ENCODE measurements at regions not wholly inside any gene's neighbourhood (a gene's known extent, or its start where the extent isn't known, plus 50 kb on each side); places are given as distances from the start of the nearest gene placed in this dataset.

DNA sequence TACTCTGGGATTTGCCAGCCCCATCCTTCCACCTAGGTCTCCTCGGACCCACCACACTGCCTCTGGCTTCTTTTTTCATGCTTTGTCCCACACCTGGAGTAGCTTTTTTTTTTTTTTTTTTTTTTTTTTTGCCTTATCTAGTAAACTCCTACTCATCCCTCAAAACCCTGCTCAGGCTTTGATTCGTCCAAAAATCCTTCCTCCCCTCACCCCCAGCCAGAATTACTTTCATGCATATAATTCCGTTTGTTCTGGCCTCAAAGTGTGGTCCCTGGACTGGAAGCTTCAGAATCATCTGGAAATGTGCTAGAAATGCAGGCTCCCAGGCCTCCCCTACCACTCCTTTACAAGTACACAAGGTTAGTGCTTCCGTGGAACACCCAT, 320.1 kb downstream of the PTTG2 start:
- TF ChIP-seq, protein P1, sequence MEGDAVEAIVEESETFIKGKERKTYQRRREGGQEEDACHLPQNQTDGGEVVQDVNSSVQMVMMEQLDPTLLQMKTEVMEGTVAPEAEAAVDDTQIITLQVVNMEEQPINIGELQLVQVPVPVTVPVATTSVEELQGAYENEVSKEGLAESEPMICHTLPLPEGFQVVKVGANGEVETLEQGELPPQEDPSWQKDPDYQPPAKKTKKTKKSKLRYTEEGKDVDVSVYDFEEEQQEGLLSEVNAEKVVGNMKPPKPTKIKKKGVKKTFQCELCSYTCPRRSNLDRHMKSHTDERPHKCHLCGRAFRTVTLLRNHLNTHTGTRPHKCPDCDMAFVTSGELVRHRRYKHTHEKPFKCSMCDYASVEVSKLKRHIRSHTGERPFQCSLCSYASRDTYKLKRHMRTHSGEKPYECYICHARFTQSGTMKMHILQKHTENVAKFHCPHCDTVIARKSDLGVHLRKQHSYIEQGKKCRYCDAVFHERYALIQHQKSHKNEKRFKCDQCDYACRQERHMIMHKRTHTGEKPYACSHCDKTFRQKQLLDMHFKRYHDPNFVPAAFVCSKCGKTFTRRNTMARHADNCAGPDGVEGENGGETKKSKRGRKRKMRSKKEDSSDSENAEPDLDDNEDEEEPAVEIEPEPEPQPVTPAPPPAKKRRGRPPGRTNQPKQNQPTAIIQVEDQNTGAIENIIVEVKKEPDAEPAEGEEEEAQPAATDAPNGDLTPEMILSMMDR (IDR thresholded peaks at IDR 0.05) = no peak
- peak overlapping the region; percentile 49 for H3K4me3 Mint-ChIP-seq
- peaks cover 19% of the 10 kb centered on the region for H3K36me3 Mint-ChIP-seq (ENCODE audit: low read depth)
- peaks cover 68% of the 10 kb centered on the region for H3K4me1 Mint-ChIP-seq
- no peak for DNase-seq
- no peaks in the 10 kb centered on the region for H3K27me3 Mint-ChIP-seq (ENCODE audit: low read depth, poor library complexity)
- H3K27ac Mint-ChIP-seq = peak overlapping the region; percentile 20
- H3K9me3 Mint-ChIP-seq = peaks cover 18% of the 10 kb centered on the region

DNA sequence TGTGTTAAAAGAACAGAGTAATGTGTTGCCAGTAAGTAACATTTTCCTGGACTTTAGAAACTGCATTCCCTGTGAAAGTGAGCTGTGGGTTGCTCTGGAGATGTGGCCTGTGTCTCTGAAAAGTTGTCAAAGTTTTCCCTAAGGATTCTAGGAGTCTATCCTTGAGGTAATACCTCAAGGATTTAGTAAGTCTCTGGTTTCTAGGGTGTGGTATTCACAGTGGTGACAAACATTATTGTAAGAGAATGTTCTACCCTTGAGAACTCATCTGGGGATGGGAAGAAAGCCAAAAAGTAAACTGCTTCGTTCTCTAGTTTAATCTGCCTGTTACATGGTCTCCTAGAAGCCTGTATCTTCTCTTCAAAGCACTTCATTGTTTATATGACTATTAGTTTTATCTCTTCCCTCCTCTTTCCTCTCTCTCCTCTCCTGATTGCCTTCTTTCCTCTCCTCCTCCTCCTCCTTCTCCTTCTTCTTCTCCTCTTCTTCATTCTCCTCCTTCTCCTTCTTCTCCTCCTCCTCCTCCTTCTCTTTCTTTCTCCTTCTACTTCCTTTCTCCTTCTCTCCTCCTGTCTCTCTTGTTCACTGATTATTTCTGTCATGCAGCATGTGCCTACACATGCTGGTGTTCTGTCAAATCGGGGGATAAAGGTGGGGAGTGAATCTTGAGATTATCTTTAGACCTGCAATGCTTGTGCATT, 321.3 kb downstream of the PTTG2 start:
- Mint-ChIP-seq H3K27me3 (ENCODE audit: low read depth, poor library complexity) (no peaks in the 10 kb centered on the region), H3K4me1 (peaks cover 58% of the 10 kb centered on the region), H3K9me3 (peaks cover 18% of the 10 kb centered on the region), H3K4me3 (no peak overlapping the region), H3K36me3 (ENCODE audit: low read depth) (peaks cover 19% of the 10 kb centered on the region), H3K27ac (peak overlapping the region; percentile 31)
- no peak for DNase-seq
- TF ChIP-seq, protein P1 (IDR thresholded peaks at IDR 0.05) = no peak

GRCh38 chr4:38283724-38284123, 323.5 kb downstream of the PTTG2 start:
- no peak for DNase-seq

GRCh38 chr4:38284294-38285030, 324.3 kb downstream of the PTTG2 start:
- Mint-ChIP-seq H3K4me1 (peaks cover 48% of the 10 kb centered on the region), H3K27ac (no peak overlapping the region), H3K36me3 (ENCODE audit: low read depth) (peaks cover 1% of the 10 kb centered on the region), H3K4me3 (no peak overlapping the region), H3K27me3 (ENCODE audit: low read depth, poor library complexity) (no peaks in the 10 kb centered on the region), H3K9me3 (peaks cover under 1% of the 10 kb centered on the region)
- TF ChIP-seq, protein P1 (IDR thresholded peaks at IDR 0.05) = no peak
- no peak for DNase-seq

More at GRCh38 chr4:38283724-38284123, 323.5 kb downstream of the PTTG2 start:
- H3K27me3 Mint-ChIP-seq (ENCODE audit: low read depth, poor library complexity) = no peaks in the 10 kb centered on the region
- no peak overlapping the region for H3K4me3 Mint-ChIP-seq
- peaks cover 5% of the 10 kb centered on the region for H3K36me3 Mint-ChIP-seq (ENCODE audit: low read depth)
- TF ChIP-seq, protein P1 (IDR thresholded peaks at IDR 0.05) = no peak
- peaks cover 53% of the 10 kb centered on the region for H3K4me1 Mint-ChIP-seq
- no peak overlapping the region for H3K27ac Mint-ChIP-seq
- H3K9me3 Mint-ChIP-seq = peaks cover 4% of the 10 kb centered on the region

- TF ChIP-seq, protein P1 (IDR thresholded peaks at IDR 0.05) = no peak
- Mint-ChIP-seq H3K4me3 (no peak overlapping the region), H3K36me3 (ENCODE audit: low read depth) (peaks cover 6% of the 10 kb centered on the region), H3K4me1 (peaks cover 36% of the 10 kb centered on the region), H3K27me3 (ENCODE audit: low read depth, poor library complexity) (no peaks in the 10 kb centered on the region), H3K9me3 (peaks cover 15% of the 10 kb centered on the region), H3K27ac (no peak overlapping the region)
- DNase-seq = no peak
Measured at GRCh38 chr4:38287101-38287851, 327.1 kb downstream of the PTTG2 start.
